ENCODE measurements at regions not wholly inside any gene's neighbourhood (a gene's known extent, or its start where the extent isn't known, plus 50 kb on each side); places are given as distances from the start of the nearest gene placed in this dataset.

DNA sequence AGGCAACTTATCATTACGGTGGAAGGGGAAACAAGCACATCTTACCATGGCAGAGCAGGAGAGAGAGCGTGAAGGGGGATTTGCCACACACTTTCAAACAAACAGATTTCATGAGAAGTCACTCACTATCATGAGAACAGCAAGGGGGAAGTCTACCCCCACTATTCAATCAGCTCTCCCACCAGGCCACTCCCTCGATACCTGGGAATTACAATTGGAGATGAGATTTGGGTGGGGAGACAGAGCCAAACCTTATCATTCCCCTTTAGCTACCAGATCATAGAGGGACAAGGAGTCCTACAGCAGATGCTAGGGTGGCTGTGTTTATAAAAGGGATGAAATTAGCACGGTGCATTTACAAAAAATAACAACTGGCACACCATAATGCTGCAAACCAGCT is 2149.4 kb upstream of the ACO1 start:
- TF ChIP-seq ZNF221 (tag by site-specific recombination; IDR thresholded peaks at IDR 0.05; ENCODE audit: borderline replicate concordance) (no peak), KLF9 (tag by site-specific recombination; IDR thresholded peaks at IDR 0.05; ENCODE audit: low read depth) (no peak), ZBTB7A (tag by site-specific recombination; IDR thresholded peaks at IDR 0.05; ENCODE audit: low read depth) (no peak)

All from HEK293 (cell line).